ENCODE measurements at regions not wholly inside any gene's neighbourhood (a gene's known extent, or its start where the extent isn't known, plus 50 kb on each side); places are given as distances from the start of the nearest gene placed in this dataset.
"Not testable (repeated sequence)": the region's sequence is repeated elsewhere in the genome, so short reads cannot be mapped to it uniquely, and the experiment has no call there.

GRCh38 chr13:54057416-54057815 is 1028.8 kb downstream of the OLFM4 start:
- POLR2A ChIA-PET (ENCODE audit: partially characterized antibody); H2BK20ac ChIP-seq (ENCODE audit: low read length); H2BK12ac ChIP-seq (ENCODE audit: low read depth, low read length); H2AFZ ChIP-seq (ENCODE audit: low read length); H3K79me2 ChIP-seq (ENCODE audit: control insufficient read depth in 1 of 2, insufficient read depth in 2 of 2, low read length in 2 of 2); H3K56ac ChIP-seq (replicated peaks; ENCODE audit: insufficient read length, low read depth, low read length); H3K4me2 ChIP-seq (ENCODE audit: insufficient read depth in 1 of 2, low read depth in 2 of 2, low read length in 2 of 2); H3K23me2 ChIP-seq (ENCODE audit: low read depth, low read length); H2AK5ac ChIP-seq (ENCODE audit: low read depth, low read length); H3K79me1 ChIP-seq (ENCODE audit: low read depth, low read length); H4K91ac ChIP-seq (replicated peaks; ENCODE audit: insufficient read length, low read length); H3K27me3 ChIP-seq (replicated peaks in 1 of 4; ENCODE audit: control insufficient read depth in 3 of 4, extremely low read depth in 1 of 4, insufficient read depth in 3 of 4, low read length in 3 of 4); H4K8ac ChIP-seq (ENCODE audit: extremely low read depth, insufficient read depth, low read length); H3K18ac ChIP-seq (ENCODE audit: extremely low read depth, low read length); H3K4me1 ChIP-seq (replicated peaks in 1 of 4; ENCODE audit: control insufficient read depth in 3 of 4, insufficient read depth in 4 of 4, low read length in 3 of 4); H2BK120ac ChIP-seq (replicated peaks; ENCODE audit: low read depth, low read length); H3K9ac ChIP-seq (replicated peaks in 1 of 4; ENCODE audit: extremely low read depth in 1 of 4, low read depth in 3 of 4, low read length in 3 of 4); H3K4me3 ChIP-seq (ENCODE audit: extremely low read depth in 1 of 4, insufficient read depth in 2 of 4, low read depth in 3 of 4, low read length in 4 of 4); H3K23ac ChIP-seq (ENCODE audit: insufficient read length); H3K4ac ChIP-seq (replicated peaks; ENCODE audit: insufficient read length, low read depth, low read length); H3K27ac ChIP-seq (ENCODE audit: low read depth, low read length); FAIRE-seq; H3K9me3 ChIP-seq (ENCODE audit: insufficient read depth in 2 of 2, low read depth in 1 of 2, low read length in 1 of 2); CTCF ChIA-PET (ENCODE audit: partially characterized antibody); H2BK15ac ChIP-seq (ENCODE audit: low read length); H3K36me3 ChIP-seq (ENCODE audit: control insufficient read depth in 2 of 4, insufficient read depth in 4 of 4, low read length in 3 of 4); H4K20me1 ChIP-seq (replicated peaks in 1 of 2; ENCODE audit: control insufficient read depth in 1 of 2, insufficient read depth in 2 of 2, low read length in 2 of 2); H4K5ac ChIP-seq (ENCODE audit: insufficient read length, low read depth, low read length); H2BK5ac ChIP-seq (ENCODE audit: low read depth, low read length); H3K14ac ChIP-seq (ENCODE audit: insufficient read length); DNase-seq (ENCODE audit: low read depth in 1 of 2, low spot score in 2 of 2): not testable (repeated sequence)
- WGBS, 2 experiments (ENCODE audit: extremely low coverage in 1 of 2, insufficient coverage in 1 of 2, insufficient read length in 1 of 2, insufficient replicate concordance in 2 of 2, low coverage in 1 of 2, low lambda C conversion rate in 2 of 2, missing lambda C conversion rate in 1 of 2) = 85% methylated on average over 5 of the region's 5 CpGs; no CpG with 5 or more reads in 1 of the 2 experiments

Data from H1 (cell line).